ENCODE measurements at regions not wholly inside any gene's neighbourhood (a gene's known extent, or its start where the extent isn't known, plus 50 kb on each side); places are given as distances from the start of the nearest gene placed in this dataset.

GRCh38 chr13:34241332-34241731 lies 423.4 kb downstream of the RFC3 start:
- no peak for TF ChIP-seq TAF1 (IDR thresholded peaks at IDR 0.05; ENCODE audit: borderline replicate concordance, low read depth, low read length)
- no peak for TF ChIP-seq POLR2AphosphoS5 (IDR thresholded peaks at IDR 0.05; ENCODE audit: low read depth, low read length)
- no peak for TF ChIP-seq POLR2A (IDR thresholded peaks at IDR 0.05; ENCODE audit: low read depth, low read length)
